Non-pigmented ciliary epithelial cell (primary cell): ENCODE measurements at regions not wholly inside any gene's neighbourhood (a gene's known extent, or its start where the extent isn't known, plus 50 kb on each side); places are given as distances from the start of the nearest gene placed in this dataset.

ENCODE experiments used
- DNase-seq: peaks from one replicate; pipeline ENCODE4 v3.0.0-alpha.2; 2010; ENCODE audit warnings: low read depth

DNA sequence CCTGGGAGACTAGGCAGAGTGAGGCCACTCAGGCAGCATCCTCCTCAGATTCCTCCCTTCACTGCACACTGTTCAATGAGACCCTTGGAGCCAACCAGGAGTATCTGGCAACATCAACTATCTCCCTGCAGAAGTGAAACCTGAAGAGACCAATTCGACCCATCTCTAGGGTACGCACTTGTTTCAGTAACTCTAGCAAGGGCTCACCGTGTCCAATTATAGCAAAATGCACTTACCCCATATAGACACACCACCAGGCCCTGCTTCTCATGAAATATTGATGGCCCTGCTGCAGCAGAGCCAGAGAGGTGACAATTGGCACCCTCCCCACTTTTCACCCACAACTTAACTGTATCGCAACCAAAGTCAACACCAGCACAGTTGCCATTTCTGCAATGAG is 196.1 kb upstream of the IGF1R start:
- no peak for DNase-seq

DNA sequence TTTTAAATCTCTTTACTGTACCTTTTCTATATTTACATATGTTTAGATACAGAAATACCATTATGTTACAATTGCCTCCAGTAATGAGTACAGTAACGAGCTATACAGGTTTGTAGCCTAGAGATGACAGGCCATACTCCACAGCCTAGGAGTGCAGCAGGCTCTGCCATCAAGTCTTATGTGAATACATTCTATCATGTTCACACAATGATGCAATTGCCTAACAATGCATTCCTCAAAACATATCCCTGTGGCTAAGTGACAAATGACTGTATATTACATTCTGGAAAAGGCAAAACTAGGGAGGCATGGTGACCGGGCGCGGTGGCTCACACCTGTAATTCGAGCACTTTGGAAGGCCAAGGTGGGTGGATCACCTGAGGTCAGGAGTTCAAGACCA is 192.4 kb upstream of the IGF1R start:
- no peak for DNase-seq

DNA sequence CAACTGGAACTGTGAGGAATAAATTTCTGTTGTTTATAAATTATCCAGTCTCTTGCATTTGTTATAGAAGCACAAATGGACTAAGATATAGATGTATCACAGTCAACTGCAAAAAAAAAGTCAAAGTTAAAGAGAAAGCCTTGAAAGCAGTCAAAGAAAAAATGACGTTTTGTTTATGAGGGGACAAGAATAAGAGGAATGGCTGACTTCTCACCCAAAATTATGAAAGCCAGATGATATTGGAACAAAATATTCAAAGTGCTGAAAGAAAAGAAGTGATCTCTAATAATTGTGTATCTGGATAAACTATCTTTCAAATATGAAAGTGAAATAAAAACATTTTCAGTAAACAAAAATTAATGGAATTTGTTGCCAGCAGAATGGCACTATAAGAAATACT is 171.8 kb upstream of the IGF1R start:
- no peak for DNase-seq

DNA sequence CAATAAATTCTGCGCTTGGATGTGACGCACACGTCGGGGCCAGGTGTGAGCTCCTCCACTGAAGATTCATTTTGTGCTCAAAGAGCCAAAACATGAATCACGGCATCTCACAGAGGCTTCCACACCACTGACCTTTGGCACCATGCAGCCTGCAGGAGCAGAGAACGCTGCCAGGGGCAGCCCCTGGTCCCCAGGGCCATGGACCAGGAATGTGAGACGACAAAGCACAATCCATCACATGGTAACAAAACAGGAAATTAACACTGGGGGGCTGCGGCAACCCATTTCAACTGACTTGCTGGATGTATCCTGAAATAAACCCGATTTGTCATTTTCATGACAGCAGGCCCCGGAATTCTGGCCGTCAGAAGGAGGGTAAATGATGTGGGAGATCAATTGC is 167.5 kb upstream of the IGF1R start:
- DNase-seq = no peak

DNA sequence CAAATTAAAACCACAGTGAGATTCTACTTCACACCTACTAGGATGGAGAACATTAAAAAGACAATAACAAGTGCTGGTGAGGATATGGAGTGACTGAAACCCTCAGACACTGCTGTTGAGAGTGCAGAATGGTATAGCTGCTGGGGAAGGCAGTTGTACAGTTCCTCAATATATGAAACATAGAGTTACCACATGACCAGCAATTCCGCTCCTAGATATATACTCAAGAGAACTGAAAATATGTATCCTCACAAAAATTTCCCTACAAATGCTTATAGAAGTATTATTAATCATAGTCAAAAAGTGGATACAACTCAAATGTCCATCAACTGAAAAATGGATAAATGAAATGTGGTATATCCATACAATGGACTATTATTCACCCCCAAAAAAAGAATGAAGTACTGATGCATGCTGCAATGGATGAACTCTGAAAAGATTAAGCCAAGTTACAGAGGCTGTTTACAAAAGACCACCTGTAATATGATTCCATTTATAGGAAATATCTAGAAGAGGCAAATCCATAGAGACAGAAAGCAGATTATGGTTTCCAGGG is 164.7 kb upstream of the IGF1R start:
- DNase-seq = no peak

DNA sequence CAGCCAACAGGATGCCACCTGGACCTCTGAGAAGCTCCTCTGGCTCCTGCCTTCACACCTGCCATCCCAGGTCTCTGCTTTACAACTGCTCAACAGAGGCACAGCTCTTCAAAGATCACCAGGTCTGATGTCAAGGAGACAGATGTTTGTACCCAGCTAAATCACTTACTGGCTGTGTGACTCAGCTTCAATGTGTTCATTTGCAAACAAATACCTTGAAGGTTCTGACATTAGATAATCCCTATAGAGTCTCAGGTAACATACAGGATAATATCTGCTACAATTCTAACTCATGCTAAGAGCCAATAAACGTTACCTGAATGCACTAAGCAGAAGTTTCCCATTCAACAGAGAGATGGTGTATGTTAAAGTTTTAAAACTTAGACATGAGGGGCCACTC is 163.4 kb upstream of the IGF1R start:
- no peak for DNase-seq

DNA sequence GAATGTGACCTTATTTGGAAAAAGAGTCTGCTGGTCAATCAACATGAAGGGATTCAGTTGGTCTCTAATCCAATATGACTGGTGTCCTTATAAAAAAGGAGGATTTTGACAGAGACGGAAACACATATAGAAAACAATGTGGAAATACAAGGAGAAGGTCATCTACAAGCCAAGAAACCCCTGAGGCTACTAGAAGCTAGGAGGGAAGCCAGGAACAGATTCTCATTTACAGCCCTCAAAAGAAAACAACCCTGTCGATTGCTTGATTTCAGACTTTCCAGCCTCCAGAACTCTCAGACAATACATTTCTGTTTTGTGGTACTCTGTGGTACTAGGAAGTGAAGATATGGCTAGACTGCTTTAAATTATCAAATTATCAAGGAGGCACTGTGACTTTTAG is 162.9 kb upstream of the IGF1R start:
- no peak for DNase-seq

DNA sequence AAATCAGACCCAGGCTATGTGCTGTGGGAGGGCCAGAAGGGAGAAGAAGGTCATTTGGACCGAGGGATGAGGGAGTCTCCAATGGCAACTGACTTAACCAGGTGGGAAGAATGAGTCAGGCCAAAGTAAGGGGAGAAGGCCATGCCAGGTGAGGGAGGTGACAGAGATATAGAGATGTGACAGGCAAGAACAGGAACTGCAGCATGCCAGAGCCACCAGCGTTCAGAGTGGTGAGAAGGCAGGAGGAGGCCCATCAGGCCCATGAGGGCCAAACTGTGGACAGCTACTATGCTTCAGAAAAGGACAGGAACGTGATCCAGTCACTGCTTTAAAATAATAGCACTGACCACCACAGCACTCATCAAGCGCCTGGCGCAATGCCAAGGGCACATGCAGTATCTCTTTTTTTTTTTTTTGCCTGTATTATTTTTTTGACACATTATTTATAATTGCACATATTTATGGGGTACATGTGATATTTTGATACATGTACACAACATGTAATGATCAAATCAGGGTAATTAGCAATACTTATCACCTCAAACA is 154.3 kb upstream of the IGF1R start:
- no peak for DNase-seq

DNA sequence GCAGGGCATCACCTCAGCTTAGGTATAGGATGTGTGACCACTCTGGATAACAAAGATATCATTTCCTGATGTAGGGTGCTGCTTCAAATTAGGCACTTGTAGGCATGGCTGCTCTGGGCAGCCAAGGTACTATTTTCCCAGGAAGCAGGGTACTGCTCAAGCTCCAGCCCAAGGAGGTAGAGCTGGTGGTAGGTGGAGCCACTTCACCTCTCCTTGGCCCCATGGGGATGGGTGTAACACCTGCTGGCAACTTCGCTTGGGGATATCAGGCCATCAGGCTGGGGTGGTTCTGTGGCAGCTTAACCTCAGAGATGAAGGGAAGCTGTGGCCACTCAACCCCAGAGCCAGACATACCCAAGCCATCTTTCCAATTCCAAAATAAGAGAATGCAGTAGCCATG is 147.1 kb upstream of the IGF1R start:
- no peak for DNase-seq

DNA sequence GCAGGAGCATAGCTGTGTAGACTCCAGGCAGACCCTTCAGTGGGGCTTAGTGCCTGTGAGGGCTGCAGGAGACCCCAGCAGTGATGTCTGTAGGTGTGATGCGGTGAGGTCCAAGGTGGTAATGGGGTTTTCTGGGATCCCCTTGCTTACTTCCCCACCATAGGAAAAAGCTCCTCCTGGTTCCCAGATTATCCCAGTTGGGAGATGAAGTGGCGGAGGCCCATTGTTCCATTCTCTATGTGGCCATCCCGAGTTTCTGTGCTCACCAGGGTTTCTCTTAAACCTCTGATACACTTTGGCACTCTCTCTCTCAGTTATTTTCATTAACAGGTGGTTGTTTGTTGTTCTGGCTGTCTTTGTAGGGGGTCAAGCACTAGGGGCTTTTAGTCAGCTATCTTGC is 146.7 kb upstream of the IGF1R start:
- no peak for DNase-seq

DNA sequence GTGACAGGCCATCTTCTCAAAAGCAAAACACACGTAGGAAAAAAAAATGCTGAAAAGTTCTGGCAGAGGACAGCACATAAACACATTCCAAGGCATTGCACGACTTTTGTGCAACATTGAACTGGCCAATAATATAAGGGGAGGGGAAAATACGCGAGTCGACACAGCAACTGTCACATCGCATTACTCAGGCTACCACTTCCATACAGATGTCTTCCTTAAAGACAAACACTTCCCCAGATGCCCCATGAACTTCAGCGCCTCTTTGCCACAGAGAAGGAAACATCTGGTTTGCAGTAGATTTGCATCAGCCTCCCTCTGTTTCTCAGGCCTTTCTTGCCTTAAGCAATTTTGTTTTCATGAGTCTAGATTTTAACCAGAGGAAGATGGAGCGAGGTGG is 144.4 kb upstream of the IGF1R start:
- DNase-seq = no peak

DNA sequence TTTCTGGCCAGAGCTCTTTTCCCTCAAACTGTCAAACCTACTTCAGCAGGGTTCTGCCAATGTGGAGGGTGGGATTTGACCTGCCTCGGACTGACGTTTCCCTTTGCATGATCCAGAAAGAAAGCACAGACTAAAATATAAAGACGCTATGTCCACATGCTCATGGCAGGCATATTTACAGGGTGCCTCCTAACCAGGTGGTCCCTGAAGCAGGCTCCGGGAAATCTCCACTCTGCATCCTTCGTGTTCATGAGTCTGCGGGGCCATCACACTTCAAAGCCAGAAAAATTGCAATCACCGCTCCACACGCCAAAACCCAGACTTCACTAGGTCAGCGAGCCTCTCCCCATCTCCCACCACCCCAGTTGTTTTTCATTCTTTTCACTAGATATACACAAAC is 143.3 kb upstream of the IGF1R start:
- no peak for DNase-seq

DNA sequence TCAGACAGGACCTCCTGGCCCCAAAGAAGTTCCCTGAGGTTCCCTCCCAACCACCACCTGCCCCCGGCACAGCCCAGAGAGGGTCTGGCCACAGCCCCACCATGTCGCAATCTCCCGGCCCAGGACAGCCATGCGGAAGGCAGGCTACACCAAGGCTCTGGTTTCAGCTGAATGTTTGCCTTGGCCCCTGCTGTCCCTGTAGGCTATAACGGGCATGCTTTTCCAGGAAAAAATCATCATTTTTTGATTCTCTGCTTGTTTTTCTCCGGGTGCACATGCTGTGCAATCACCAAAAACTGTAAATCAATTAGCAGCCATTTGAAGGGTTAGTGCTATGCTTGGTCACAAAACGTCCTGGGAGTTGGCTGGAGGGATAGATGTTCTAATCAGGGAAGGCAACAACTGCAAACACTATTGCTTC is 142.7 kb upstream of the IGF1R start:
- DNase-seq = no peak

DNA sequence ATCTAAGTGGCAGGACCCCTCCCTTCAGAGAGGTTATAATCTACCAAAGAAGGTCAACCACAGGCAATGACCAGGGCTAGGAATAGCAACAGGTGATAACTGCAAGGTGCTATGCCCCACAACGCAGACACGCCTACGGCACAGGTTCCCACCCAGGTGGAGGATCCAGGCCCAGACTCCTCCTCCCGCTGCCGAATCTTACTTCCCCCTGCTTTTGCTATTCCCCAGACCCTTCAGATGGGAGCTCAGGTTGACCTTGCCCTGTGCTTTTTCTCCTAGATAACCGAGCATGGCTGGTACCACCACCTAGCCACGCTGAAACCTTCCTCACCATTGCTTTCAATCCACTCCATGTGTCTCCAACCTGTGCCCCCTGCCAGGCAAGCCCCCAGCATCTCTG is 142.2 kb upstream of the IGF1R start:
- no peak for DNase-seq

DNA sequence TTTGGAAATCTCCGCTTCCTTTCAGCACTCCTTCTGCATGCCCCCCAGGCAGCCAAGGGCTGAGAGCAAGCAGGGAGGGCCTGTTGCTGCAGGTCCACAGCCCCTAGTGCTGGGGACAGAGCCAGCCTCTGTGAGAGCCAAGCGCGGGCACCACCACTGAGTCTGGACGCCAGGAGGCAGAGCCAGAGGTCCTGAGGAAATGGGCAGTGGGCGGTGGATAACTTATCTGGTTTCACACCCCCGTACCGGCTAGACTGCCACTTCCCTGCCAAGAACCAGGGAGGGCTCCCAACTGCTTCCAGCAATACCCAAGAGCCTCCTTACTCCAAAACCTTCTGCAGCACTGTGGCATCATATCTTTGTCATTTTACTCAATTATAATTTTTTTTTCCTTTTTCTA is 141.6 kb upstream of the IGF1R start:
- DNase-seq = no peak

DNA sequence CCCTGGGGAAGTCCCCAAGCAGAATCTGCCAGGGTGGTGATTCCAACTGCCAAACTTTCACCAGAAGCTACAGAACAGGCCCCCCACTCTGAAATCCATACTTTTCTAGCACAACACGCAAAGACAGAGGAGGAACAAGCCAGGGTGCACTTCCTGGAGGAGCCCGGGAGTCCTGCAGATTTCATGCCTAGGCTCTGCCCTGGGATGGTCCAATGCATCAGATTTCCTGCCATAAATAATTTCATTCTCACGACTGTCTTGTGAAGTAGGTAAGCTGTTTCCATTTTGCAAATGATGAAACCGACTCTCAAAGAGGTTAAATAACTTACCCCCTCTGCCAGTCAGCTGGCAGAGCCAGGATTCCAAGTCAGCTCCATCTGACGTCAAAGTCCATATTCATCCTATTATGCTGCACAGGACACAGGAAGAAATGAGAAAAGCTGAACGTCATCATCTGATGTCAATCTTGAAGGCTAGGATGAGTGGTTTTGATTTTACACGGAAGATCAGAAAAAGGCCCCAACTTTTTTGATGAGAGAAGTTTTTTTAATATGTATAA is 134.8 kb upstream of the IGF1R start:
- DNase-seq = no peak

DNA sequence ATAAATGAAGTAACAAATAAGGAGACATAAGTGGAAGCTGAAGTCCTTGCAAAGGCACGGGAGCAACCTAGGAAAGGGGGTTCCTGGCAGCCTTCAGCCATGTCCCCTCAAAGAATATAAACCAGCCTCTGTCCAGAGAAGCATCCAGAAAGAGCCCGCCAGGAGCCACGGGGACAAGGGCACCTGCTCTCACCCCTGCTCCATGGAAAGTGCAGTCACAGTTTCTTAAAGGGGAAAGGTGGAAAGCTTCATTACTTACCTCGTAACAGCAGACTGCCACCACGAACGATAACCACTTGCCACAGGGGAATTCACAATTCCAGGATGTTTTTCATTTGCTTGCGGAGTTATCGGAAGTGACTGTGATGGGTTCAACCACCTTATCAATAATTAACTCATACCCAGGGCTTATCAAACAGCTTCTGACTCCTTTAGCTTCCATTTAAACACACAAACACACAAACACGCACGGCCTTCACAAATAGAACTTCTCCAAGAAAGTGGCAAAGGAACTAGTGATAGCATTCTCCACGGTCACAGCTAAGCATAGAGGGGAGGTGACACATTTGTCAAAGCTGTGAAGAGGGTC is 134.2 kb upstream of the IGF1R start:
- DNase-seq = no peak

DNA sequence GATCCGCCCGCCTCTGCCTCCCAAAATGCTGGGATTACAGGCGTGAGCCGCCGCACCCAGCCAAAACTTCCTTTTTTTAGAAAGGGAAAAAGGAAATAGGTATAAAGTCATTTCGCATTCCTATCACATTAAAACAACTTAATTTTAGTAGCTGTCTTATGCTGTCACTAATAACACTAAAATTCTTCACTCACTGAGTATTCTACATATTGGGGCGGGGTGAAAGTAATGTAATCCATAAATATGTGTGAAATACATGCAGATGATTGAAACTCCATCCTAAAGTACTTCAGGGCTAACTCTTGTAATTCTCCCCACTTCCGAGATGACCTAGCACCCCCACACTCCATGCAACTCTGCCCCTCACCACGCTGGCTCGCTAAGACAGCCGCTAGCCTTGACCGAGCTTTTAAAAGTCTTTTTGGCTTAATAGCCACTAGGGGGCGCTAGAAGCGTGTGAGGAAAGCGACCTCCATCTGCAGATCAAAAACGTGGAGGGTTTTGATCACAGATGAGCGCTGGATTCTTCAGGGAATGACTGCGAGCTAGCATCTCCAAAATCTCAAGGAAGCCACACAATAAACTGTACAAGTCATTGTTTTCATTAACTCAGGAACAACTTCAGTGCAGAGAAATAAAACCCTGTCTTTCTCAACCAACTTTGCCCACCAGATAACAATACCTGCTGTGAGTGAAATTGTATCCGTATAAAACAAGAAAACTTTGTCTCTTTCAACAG is 129.3 kb upstream of the IGF1R start:
- peak; percentile 27 for DNase-seq

DNA sequence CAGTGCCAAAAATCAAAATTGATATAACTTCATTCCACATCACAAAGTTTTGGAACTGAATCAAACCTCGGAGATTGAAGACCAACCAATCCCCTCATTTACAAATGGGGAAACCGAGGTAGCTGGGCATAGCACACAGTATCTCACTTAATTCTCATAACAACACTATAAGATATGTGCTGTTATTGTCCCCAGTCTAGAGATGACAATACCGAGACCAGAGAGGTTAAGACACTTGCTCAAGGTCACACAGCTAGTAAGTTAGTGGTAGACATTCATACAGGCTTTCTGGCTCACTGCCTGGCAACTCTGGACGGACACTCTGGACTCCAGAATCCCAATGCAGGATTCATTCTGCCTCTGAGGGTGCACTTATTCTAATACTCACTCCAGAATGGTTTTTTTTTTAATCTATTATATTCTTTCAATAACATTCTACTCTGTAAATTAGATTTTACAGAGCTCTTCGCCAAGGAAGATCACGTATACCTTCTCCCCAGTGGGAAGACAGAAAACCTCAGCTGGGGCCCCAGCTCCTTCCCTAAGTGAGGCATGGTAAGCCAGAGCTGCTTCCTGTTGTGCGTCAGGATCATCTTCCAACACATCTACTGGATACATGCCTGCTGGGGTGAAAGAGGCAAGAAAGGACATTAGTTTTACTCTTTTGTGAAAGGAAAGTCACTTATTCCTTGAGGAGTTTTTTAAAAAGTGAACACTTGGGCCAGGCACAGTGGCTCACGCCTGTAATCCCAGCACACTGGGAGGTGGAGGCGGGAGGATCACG is 128.4 kb upstream of the IGF1R start:
- DNase-seq = no peak

DNA sequence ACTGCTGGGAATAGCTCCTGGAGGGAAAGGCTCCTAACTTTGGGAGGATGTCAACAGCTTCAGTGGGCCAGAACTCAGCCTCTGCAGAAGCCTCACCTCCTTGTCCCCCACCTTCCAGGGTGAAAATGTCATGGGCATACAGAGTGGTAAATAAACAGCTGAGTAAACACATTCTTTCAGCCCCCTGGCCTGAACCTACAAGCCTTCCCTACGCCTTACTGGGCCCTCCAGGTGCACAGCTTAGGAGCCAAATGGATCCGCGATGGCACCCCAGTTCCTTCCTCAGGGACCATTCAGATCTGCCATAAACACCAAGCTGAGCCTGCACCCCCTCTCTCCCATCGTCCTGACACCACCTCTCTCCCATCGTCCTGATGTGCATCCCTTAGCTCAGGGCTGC is 126.2 kb upstream of the IGF1R start:
- no peak for DNase-seq

DNA sequence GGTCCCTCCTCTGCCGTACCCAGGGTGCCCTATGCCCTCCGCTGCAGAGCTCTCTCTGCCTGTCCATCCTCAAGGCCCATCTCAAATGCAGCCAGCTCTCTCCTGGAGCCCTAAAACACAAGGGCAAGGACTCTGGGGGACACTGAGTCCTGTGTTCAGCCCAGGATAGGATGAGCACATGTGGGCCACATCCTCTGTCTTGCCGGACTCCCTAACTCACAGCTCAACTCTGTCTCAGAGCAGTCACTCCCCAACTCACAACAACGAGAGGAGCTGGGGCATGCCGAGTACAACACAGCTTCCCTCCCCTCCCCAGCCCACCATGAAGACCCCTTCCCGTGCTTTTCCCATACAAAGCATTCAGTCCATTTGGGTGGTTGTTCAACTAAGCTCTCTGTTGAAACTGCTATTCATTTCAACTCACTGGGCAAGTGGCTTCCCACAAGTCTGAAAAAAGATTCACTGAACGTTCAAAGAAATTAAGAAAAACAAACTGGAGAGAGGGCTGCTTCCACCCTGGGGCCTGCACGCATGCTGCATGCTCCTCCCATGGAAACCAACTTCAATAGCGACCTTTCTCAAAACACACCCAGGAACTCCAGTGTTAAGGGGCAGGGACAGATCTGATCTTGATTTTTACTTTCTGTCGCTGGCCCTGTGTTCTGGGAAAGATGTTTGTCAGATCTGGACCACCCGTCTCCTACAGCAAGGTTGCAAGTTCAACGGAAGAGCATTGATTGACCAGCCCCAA is 124.3 kb upstream of the IGF1R start:
- DNase-seq = no peak
